Vagina (tissue), 2 donors: ENCODE measurements at regions not wholly inside any gene's neighbourhood (a gene's known extent, or its start where the extent isn't known, plus 50 kb on each side); places are given as distances from the start of the nearest gene placed in this dataset.

Experiments
- DNase-seq, 2 donors: peaks; one replicate each; pipeline ENCODE4 v3.0.0-alpha.2; 2017; ENCODE audit errors: extremely low spot score in 2 of 2
- H3K27ac ChIP-seq: fragments of 200-600 bp; sonication (generic); one replicate; pipeline ENCODE4 v1.5.1; 2019
- H3K27me3 ChIP-seq: fragments of 200-600 bp; sonication (generic); one replicate; pipeline ENCODE4 v1.5.1; 2019
- H3K36me3 ChIP-seq, 2 donors: fragments of 200-600 bp; sonication (generic); one replicate each; pipeline ENCODE4 v1.5.1; 2017 to 2019
- H3K4me1 ChIP-seq: fragments of 200-600 bp; sonication (generic); one replicate; pipeline ENCODE4 v1.5.1; 2019
- H3K4me3 ChIP-seq, 2 donors: fragments of 200-600 bp; sonication (generic); 1 replicate in 1 of 2; 2 replicates in 1 of 2; pipeline ENCODE4 v1.5.1; 2016 to 2019
- H3K9me3 ChIP-seq: fragments of 200-600 bp; sonication (generic); one replicate; pipeline ENCODE4 v1.5.1; 2019
- CTCF ChIP-seq, 3 experiments: fragments of 450-650 bp in 2 of 3; fragments of 200-600 bp in 1 of 3; sonication (generic) in 1 of 3; IDR thresholded peaks; one replicate each; pipeline ENCODE4 v1.5.1; 2017 to 2019; ENCODE audit warnings: antibody characterized with exemption in 3 of 3, mild to moderate bottlenecking in 2 of 3, moderate library complexity in 2 of 3
- POLR2A ChIP-seq, 2 donors: fragments of 450-650 bp; IDR thresholded peaks; one replicate each; pipeline ENCODE4 v1.6.1; 2017; ENCODE audit warnings: antibody characterized with exemption in 2 of 2, mild to moderate bottlenecking in 2 of 2, moderate library complexity in 2 of 2
- POLR2AphosphoS5 ChIP-seq, 2 donors: sonication (generic); formaldehyde crosslinking; IDR thresholded peaks; one replicate each; pipeline ENCODE4 v1.9.0; 2017; ENCODE audit warnings: antibody characterized with exemption in 2 of 2, mild to moderate bottlenecking in 2 of 2, low read depth in 1 of 2; ENCODE audit not compliant: insufficient read depth in 1 of 2
- intact Hi-C: fragments of 100-400 bp; cut with DNase I; formaldehyde crosslinking; loops from one replicate; pipeline ENCODE4 v1.15.1; 2023

DNA sequence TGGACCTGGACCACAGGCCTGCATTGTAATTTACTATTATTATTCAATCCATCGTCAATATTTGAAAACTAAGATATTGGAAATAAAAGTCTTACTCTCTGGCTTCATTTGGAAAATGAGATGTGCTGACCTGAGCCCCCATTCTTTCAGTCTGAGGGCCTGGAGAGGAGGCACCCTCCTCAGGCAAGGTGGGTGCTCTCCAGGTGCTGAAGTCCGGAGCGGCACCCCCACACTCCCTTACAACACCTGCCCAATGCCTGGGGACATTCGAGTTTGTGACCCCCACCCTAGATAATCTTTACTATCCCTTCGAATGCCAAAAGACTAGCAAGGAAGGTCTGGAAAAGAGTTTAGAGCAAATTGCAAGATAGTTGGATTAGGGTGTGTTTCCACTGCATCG is 133.3 kb downstream of the EN1 start:
- Histone ChIP-seq H3K27ac (no peak overlapping the region), H3K4me3 (no peak overlapping the region), H3K27me3 (no peaks in the 10 kb centered on the region), H3K9me3 (no peaks in the 10 kb centered on the region), H3K36me3 (no peaks in the 10 kb centered on the region), H3K4me1 (no peaks in the 10 kb centered on the region)
- intact Hi-C loops, result no loop called here
- peak in 1 of 2 donors; percentile 22 for DNase-seq
- TF ChIP-seq CTCF (IDR thresholded peaks at IDR 0.05), result no peak
- no peak for TF ChIP-seq POLR2AphosphoS5 (IDR thresholded peaks at IDR 0.05; ENCODE audit: insufficient read depth in 1 of 2, low read depth in 1 of 2)
- TF ChIP-seq POLR2A (IDR thresholded peaks at IDR 0.05), result no peak

DNA sequence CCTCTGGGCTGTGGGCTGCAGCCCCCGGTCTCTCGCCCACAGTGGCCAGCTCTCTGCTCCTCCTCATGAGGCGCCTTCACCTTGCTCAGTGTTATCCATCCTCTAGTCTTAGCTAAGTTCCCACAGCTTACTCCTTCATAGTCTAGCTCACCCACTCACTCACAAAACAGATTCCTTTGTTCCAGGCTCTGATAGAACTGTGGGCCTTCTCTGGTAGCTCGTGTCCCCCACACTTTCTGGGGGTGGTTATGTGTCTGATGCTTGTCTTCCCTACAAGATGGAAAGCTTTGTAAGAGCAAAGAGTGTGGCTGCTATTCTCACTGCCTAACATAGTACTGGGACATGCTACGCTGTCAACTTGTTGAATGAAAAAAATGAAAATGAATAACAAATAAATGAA is 135.8 kb downstream of the EN1 start:
- Histone ChIP-seq H3K4me1 (no peaks in the 10 kb centered on the region), H3K4me3 (no peak overlapping the region), H3K27ac (no peak overlapping the region), H3K9me3 (no peaks in the 10 kb centered on the region), H3K27me3 (no peaks in the 10 kb centered on the region), H3K36me3 (no peaks in the 10 kb centered on the region)
- intact Hi-C loops, result no loop called here
- no peak for DNase-seq
- TF ChIP-seq CTCF (IDR thresholded peaks at IDR 0.05) (no peak), POLR2A (IDR thresholded peaks at IDR 0.05) (no peak), POLR2AphosphoS5 (IDR thresholded peaks at IDR 0.05; ENCODE audit: insufficient read depth in 1 of 2, low read depth in 1 of 2) (no peak)

DNA sequence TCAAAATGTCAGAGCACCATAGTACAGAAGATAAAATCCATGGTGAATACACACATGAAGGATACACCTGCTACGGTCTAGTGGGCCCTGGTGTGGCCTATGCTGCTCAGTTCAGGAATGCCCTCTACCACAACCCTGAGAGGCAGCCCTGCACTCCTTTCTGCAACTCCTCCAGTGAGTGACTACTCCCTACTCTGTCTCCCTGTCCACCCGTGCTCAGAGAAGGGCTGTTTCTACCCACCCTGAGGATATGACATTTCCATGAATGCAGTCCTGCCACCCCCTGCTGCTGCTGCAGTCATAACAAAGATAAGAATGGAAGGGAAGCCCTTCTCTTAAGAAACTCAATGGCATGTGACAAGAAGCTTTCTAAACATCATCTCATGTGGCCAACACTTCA is 137.0 kb downstream of the EN1 start:
- no peak overlapping the region for H3K27ac ChIP-seq
- H3K27me3 ChIP-seq, result no peaks in the 10 kb centered on the region
- intact Hi-C loops, result no loop called here
- H3K4me1 ChIP-seq, result no peaks in the 10 kb centered on the region
- DNase-seq, result no peak
- no peak overlapping the region for H3K4me3 ChIP-seq
- H3K9me3 ChIP-seq, result no peaks in the 10 kb centered on the region
- no peak for TF ChIP-seq POLR2AphosphoS5 (IDR thresholded peaks at IDR 0.05; ENCODE audit: insufficient read depth in 1 of 2, low read depth in 1 of 2)
- TF ChIP-seq CTCF (IDR thresholded peaks at IDR 0.05), result no peak
- TF ChIP-seq POLR2A (IDR thresholded peaks at IDR 0.05), result no peak
- H3K36me3 ChIP-seq, result no peaks in the 10 kb centered on the region

DNA sequence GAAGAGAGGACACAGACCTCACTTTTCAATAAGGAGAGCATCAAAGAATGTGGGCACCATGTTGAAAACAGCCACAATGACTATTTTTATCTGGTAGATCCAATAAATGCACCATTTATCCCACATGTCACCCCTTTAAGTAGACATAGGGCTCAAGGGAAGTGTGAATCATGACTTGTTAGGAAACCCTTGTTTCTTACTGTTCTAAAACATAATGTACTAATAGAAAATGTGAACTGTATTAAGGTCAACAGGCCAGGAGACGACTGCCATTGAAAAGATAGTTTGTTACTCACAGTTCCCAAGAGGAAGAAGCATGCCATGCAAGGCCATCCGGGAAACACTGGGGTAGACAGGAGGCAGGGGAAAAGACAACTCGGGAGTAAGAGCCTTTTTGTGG is 137.7 kb downstream of the EN1 start:
- Histone ChIP-seq H3K9me3 (no peaks in the 10 kb centered on the region), H3K4me1 (no peaks in the 10 kb centered on the region)
- intact Hi-C loops, result no loop called here

DNA sequence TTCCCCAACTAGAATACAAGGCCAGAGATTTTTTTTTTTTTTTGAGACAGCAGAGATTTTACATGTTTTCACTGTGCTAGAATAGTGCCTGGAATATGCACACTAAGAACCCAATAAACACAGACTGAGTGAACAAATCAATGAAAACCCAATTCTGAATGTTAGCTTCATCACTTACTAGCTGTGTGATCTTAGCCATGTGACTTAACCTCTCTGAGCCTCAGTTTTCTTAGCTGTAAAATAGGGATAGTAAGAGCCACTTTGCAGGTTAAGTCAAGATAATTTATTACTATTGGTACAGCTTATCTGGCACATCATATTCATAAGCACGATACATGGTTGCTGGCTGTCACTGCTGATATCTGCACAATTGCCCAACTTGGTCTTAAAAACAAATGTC is 140.6 kb downstream of the EN1 start:
- no peaks in the 10 kb centered on the region for H3K9me3 ChIP-seq
- H3K27ac ChIP-seq, result no peak overlapping the region
- no peaks in the 10 kb centered on the region for H3K36me3 ChIP-seq
- H3K27me3 ChIP-seq, result no peaks in the 10 kb centered on the region
- H3K4me3 ChIP-seq, result no peak overlapping the region
- intact Hi-C loops, result no loop called here
- DNase-seq, result no peak
- TF ChIP-seq POLR2AphosphoS5 (IDR thresholded peaks at IDR 0.05; ENCODE audit: insufficient read depth in 1 of 2, low read depth in 1 of 2) (no peak), CTCF (IDR thresholded peaks at IDR 0.05) (no peak), POLR2A (IDR thresholded peaks at IDR 0.05) (no peak)
- no peaks in the 10 kb centered on the region for H3K4me1 ChIP-seq

More for the DNA sequence above, 137.7 kb downstream of the EN1 start:
- no peaks in the 10 kb centered on the region for H3K27me3 ChIP-seq
- H3K36me3 ChIP-seq, result no peaks in the 10 kb centered on the region
- H3K27ac ChIP-seq, result no peak overlapping the region
- H3K4me3 ChIP-seq, result no peak overlapping the region
- no peak for TF ChIP-seq POLR2AphosphoS5 (IDR thresholded peaks at IDR 0.05; ENCODE audit: insufficient read depth in 1 of 2, low read depth in 1 of 2)
- no peak for TF ChIP-seq POLR2A (IDR thresholded peaks at IDR 0.05)
- TF ChIP-seq CTCF (IDR thresholded peaks at IDR 0.05), result no peak
- DNase-seq, result no peak
